NCI-H146 treated with DMSO at 0.1 percent for 48 hours (cell line): ENCODE measurements at regions not wholly inside any gene's neighbourhood (a gene's known extent, or its start where the extent isn't known, plus 50 kb on each side); places are given as distances from the start of the nearest gene placed in this dataset.
"Not testable (repeated sequence)": the region's sequence is repeated elsewhere in the genome, so short reads cannot be mapped to it uniquely, and the experiment has no call there.

Source experiments
- DNase-seq: peaks from one replicate; lab custom pipeline; 2025; ENCODE audit not compliant: unreplicated experiment; lab: John Stamatoyannopoulos, UW

DNA sequence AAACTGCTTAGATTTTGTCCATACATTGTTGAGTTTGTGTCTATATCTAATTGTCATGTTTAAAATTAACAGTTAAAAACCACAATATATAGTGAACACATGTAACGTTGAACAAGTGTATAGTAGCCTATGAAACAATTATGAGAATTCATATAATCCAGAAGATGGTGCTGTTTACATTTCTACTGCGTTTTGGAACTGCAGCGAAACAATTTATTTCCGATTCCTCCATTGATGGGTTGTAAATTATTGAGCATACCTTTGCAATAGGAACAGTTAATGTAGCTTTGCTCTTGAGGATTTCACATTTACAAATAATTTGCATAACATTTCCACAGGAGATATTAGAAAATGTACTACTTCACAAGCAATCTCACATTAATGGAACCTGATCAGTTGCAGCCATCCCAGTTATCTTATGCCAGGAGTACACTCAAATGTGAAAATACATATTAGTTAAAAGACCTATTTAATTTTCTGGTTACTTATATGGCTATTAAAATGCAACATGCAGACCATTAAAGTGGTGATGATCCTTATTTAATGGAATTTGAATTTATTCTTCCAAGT, 411.8 kb downstream of the CDH10 start:
- DNase-seq: no peak

DNA sequence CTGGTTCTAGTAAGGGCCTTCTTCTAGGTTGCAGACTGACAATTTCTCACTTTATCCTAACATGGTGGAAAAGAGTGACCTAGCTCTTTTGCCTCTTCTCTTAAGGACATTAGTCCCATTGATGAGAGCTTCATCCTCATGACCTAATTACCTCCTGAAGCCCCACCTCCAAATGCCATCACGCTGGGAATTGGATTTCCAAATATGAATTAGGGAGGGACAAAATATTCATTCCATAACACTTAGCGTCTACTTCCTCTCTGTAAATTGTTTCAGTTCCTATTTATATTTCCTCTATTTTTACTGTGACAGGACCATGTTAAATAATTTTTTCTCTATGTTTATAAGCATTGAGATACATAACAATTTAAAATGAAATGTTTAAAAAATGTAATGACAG, 408.8 kb downstream of the CDH10 start:
- no peak for DNase-seq

DNA sequence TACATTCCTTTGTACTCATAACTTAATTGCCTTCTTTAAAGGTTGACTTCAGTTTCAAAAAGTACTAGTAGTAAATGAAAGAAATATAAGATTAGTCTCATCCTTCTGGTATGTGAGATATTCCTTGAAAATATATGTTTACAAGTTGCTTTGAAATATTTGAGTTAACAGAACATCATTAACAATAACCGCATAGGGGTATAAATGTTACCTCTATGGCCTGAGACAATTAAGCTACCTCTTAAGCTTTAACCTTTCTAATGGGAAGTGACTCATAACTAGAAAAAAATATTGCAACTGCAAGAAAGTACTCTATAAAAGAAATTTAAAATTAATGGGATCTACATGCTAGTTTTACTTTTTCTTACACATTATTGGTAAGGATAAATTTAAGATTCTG, 399.0 kb downstream of the CDH10 start:
- no peak for DNase-seq

DNA sequence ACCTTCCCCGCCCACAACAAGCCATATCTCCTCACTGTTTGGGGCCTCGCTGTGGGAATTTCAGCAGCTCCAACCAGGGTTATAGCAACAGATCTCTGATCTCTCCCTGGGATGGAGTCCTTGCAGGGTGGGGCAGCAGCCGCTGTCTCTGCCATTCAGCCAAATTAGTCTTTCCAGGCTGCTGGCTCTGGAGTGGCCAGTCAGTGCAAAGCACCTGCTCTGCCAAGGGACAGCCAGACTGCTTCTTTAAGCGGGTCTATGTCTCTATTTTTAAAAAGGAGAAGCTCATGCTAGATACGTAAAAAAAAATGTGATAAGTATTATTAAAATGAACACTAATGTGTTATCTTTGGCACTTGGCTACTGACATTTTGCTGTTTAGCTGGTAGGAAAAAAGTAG, 380.2 kb downstream of the CDH10 start:
- DNase-seq: no peak

DNA sequence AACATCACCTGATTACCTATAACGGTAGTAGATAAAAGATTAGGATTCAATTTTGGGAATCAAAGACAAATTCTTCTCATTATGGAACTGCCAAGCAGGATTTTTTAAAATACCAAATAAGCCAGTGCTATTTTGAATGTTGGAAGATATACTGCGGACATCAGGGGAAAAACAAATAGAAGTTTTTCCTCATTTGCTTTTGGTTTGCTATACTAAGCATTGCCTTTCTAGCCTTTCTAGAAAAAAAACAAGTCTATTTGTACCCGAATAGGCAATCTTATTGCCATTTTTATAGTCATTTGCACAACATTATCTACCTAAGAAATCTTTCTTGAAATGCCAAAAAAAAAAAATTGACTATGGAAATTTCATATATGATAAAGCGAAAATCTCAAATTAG, 379.5 kb downstream of the CDH10 start:
- DNase-seq: no peak

DNA sequence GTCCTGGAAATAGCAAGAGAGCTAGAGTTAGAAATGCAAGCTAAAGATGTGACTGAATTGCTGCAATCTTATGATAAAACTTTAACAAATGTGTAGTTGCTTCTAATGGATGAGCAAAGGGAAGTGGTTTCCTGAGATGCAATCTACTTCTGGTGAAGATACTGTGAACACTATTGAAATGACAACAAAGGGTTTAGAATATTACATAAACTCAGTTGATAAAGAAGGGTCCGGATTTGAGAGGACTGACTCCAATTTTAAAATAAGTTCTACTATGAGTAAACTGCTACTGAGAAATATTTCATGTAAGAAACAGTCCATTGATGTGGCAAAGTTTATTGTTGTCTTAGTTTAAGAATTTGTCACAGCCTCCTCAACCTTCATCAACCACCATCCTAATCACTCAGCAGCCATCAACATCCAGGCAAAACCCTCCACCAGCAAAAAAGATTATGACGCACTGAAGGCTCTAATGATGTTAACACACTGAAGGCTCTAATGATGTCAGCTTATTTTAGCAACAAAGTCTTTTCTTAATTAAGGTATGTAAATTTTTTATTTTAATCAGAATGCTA, 376.2 kb downstream of the CDH10 start:
- no peak for DNase-seq

DNA sequence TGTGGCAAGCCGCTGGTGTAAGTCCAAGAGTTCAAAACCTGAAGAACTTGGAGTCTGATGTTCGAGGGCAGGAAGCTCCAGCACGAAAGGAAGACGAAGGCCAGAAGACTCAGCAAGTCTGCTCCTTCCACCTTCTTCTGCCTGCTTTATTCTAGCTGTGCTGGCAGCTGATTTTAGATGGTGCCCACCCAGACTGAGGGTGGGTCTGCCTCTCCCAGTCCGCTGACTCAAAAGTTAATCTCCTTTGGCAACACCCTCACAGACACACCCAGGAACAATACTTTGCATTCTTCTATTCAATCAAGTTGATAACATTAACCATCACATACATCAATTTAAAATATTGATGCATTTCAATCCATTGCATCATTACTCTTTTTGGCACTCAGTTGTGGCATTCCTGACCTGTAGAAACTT, 373.1 kb downstream of the CDH10 start:
- not testable (repeated sequence) for DNase-seq

DNA sequence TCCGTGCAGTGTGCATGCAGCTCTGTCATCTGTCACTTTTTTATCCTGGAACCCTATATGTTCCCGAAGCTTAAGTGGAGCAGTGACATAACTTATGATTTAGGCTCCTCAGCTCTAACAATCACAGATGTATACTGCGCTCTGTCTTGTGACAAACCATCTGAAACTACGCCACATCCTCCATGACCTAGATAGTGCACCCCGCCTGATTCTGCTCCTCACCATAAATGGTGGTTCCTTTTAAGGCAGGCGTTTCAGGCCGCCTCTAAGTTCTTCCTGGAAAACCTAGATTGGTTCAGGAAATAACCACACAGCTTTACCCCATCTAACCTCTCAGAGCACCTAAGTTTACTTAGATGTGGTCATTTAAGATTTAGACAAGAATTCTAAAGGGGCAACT, 372.0 kb downstream of the CDH10 start:
- DNase-seq: no peak

DNA sequence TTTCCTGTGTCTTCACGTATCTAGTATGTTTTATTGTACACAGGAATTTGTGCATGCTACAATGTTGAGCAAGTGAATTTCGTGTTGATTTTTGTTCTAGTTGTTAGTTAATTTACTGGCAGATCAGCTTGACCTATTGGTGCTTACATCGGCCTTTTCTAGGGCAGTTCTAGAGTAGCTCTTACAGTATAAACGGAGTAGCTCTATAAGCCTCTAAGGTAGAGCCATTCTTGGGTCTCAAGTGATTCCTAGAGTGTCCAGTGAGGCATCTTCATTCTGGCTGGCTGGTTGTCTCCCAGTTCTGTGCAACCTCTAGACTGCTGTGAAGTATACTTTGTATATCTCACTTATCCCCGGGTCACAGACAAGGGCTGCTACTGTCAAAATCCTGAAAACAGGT, 364.6 kb downstream of the CDH10 start:
- DNase-seq: no peak

DNA sequence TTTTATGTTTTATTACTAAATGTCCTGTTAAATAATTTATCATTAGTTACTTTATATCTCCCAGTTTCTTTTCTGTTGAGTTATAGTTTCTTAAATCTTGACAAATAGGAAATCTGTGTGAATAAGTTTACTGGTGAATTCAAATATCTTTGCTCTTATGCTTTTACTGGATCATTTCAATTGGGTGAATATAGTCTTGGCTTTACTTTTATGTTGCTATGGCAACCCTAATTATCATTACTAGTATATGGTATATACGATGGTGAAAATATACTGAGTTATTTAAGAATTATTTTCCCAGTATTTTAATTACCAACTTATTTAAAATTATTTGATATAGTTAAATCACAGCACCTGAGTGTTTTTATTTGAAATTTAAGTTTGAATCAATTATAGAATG, 363.0 kb downstream of the CDH10 start:
- DNase-seq: no peak

DNA sequence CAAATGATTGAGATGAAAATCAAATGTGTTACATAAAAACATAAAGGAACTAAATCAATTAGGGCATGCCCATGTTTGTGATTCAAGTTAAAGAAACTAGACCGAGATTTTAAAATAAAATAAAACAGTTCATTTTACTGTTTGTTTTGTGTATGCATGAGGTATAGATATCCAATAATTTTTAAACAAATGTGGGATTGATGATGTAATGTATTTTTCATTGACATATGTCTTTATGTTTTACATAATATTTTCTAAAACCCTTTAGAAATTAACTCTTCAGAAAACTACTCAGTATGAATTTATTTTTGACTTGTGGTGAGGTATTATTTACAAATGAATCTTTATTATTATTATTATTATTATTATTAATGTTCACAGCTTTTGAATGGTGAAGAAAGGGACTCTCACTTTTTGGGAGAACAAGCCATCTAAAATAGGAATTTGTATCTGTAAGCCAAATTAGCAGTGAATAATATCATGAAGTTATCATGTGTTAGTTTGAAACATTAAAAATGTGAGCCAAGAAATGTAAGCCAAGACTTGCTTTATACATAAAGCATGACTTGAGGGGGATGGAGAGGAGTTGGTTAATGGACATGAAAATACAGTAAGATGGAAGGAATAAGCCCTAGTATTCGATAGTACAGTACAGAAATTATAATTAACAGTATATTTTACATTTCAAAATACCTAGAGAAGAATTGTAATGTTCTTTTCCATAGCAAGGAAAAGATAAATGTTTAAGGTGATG, 355.0 kb downstream of the CDH10 start:
- DNase-seq: no peak

DNA sequence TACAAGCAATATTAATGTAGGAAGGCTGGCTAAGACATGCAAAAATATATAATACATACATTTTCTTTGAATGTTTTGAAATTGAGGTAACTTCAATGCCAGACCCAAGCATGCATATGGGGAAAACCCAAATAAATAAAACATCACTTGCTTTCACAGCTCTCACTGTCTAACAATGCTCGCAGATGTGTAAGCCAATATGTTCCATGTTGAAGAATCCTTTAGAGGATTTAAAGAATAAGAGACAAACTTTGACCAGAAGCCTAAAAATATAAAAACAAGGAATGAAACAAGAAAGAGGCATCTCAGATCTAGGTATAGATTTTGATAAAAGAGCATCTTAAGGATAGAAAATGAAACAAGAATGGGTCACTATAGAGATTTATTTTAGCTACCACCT, 354.2 kb downstream of the CDH10 start:
- no peak for DNase-seq

DNA sequence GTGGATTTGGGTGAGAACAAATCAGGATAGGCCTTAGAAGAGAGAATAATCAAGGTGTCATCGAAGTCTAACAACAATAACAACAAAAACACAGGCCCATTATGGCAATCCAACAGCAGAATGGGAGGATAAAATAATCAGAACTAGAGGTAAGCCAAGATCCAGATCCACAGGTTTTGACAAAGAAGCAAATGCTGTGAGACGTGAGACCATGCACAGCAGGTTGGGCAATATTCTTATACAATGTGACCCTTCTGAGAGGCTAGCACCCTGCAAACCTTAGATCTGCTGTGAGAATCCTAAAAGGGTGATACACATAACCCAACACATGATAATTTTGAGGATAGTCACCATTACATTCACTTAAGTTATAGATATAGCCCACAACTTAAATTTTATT, 352.9 kb downstream of the CDH10 start:
- DNase-seq: no peak

DNA sequence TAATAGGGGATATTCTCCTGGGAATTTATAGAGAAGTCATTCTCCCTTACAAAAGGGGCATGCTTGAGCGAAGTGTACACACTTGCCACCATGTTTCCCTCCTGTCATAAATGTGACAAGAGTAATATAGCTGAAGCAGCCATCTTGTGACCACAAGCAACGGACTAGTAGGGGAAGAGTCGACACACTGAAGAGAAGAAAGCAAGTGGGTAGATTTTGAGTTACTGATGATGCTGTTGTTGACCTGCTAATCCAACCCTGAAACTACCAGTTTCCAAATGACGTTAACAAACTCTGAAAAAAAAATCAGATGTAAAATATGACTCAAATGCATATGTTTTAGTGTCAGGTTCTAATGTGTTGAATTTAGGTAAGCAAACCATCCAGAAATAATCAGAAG, 350.4 kb downstream of the CDH10 start:
- DNase-seq: no peak

DNA sequence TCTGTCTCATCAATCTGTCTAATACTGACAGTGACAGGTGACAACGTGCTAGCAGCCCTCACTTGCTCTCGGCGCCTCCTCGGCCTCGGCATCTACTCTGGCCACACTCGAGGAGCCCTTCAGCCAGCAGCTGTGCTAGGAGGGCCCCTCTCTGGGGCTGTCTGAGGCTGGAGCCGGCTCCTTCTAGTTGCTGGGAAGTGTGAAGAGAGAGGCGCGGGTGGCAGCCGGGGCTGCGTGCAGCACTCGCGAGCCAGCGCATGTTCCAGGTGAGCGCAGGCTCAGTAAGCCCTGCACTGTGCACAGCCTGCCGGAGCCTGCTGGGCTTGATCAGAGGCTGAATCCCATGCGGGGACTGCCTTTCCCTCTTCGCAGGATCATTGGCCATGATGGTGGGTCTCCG, 330.7 kb downstream of the CDH10 start:
- DNase-seq: no peak

DNA sequence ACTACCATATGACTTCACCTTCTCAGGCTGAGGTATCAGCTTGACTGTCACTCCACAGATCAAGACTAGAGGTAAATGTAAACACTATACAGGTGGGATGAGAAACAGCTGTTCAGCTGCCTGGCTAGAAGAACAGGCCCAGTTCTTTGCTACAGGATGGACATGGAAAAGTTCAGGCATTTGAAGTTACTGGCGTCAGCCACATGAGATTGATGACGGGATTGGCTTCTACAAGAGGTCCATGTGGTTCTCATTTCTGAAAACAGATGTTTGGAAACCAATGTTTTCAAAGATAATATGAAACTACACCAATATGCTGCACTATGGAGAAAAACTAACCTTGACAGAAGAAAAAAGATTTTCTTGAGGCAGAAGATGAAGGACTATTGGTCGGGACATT, 324.1 kb downstream of the CDH10 start:
- DNase-seq: no peak

DNA sequence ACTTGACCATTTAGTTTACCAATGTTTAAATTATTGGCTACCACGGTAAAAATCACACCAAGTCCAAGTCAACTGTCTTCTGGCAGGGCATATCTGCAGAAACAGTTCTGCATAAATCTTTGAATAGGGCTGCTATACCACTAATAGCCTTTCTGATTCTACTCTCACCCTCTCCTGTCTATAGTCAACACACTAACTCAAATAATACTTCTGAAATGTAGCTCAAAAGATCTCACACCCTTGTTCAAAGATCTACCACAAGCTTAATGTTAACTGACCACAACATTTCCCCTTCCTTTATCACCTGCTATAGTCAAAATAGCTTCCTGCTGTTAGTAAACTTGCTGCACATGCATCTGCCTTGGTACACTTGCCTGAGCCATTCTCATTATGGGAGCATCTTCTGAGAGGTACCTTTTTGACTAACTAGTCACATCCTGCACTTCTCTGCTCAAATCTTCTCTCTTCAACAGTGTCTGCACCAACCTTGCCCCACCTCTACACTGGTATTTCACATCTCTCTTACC, 319.4 kb downstream of the CDH10 start:
- no peak for DNase-seq

DNA sequence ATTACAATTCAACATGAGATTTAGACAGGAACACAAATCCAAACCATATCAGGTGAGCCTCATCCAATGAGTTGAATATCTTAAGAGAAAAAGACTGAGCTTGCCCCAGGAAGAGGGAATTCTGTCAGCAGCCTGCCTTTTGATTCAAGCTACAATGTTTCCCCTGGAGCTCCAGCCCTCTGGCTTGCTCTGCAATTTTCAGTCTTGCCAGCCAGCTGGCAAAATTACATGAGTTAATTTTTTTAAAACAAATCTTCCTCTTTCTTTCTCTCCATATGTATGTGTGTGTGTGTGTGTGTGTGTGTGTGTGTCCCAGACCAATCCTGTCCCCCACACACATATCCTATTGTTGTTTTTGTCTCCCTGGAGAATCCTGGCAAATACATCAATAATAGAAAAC, 313.2 kb downstream of the CDH10 start:
- DNase-seq: no peak

DNA sequence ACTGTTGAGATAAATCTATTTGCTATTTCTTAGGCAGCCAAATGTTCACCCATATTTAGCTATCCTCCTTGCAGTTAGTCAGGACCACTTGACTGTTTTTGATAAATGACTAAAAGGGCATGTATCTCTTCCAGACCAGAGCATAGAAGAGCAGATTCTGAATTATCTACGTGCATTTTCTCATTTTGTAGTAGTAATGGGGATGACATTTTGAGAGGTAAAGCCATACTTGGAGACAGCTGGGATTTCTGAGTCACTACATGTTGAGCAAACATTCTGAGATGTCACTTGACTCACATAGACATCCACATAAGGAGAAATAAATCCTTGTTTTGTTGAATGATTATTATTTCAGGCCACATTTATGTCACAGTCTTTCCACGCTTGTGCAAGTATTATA, 297.6 kb downstream of the CDH10 start:
- DNase-seq: no peak

DNA sequence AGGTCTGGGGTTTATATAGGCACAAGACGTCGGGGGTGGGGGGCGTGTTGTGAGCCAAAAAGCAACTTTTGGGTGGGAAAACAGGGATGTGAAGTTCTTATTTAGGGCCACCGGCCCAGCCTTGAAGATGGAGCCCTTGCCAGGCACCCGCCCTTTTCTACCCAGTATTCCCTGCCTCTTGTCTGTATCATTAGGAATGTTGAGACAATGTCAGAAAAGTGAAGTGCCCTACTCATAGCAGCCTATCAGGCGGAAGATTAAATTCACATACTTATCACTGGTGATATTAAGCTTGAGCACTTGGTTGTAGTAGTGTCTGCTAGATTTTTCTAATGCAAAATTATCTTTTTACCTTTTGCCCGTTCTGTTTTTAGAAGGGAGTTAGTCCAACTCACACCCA, 293.5 kb downstream of the CDH10 start:
- no peak for DNase-seq

DNA sequence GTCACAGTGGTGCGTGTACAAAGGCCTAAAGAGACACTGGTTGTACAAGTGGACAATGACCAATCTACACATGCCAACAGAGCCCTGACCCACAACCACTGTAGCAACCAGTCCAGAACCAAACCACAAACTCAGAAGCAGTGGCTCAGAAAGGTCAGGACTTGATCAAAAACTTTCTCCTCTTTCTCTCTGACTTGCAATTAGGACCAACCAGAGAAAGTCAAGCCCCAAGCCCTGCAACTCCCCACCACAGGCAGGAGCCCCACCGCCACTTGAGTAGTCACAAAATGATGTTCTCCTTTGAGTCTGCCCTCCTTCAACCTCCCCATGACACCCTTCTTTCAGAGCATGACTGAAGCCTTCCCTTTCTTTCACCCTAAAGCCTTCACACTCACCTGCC, 291.8 kb downstream of the CDH10 start:
- no peak for DNase-seq

DNA sequence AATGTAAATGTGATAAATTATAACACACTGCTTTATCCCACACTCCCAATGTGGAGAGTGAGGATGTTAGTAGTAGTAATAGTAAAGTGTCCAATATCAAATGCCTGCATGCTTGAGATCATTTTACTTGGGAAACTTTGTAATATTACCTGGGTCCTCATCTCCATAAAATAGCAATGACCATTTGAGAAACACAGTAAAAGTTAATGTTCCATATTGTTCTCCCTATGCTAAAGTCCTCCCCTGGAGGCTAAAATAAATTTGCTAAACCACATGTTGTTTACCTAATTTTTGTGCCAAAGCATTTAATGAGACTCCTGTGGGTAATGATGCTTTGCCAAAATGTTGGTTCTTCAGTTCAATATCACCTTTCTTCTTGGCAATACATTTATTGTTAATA, 291.2 kb downstream of the CDH10 start:
- no peak for DNase-seq
